GM12865 (cell line): ENCODE measurements at regions not wholly inside any gene's neighbourhood (a gene's known extent, or its start where the extent isn't known, plus 50 kb on each side); places are given as distances from the start of the nearest gene placed in this dataset.

ENCODE experiments used
- DNase-seq: peaks from one replicate; pipeline ENCODE4 v3.0.0; 2010; ENCODE audit warnings: low read depth
- H3K4me3 ChIP-seq: 2 replicates; pipeline ENCODE4 v1.5.1; 2011; ENCODE audit warnings: mild to moderate bottlenecking, low read depth, low read length, control low read depth
- TF ChIP-seq, protein P1 (sequence below): IDR thresholded peaks from 2 replicates; pipeline ENCODE4 v1.5.1; 2011; ENCODE audit warnings: low read length, control low read depth, low read depth, inconsistent platforms; ENCODE audit not compliant: insufficient read depth; ENCODE audit errors: missing control alignments

GRCh38 chr9:20014168-20014567, 225.3 kb upstream of the SLC24A2 start:
- no peak overlapping the region for H3K4me3 ChIP-seq
- TF ChIP-seq, protein P1, sequence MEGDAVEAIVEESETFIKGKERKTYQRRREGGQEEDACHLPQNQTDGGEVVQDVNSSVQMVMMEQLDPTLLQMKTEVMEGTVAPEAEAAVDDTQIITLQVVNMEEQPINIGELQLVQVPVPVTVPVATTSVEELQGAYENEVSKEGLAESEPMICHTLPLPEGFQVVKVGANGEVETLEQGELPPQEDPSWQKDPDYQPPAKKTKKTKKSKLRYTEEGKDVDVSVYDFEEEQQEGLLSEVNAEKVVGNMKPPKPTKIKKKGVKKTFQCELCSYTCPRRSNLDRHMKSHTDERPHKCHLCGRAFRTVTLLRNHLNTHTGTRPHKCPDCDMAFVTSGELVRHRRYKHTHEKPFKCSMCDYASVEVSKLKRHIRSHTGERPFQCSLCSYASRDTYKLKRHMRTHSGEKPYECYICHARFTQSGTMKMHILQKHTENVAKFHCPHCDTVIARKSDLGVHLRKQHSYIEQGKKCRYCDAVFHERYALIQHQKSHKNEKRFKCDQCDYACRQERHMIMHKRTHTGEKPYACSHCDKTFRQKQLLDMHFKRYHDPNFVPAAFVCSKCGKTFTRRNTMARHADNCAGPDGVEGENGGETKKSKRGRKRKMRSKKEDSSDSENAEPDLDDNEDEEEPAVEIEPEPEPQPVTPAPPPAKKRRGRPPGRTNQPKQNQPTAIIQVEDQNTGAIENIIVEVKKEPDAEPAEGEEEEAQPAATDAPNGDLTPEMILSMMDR, result no peak
- DNase-seq, result no peak

GRCh38 chr9:20012232-20012631, 223.4 kb upstream of the SLC24A2 start:
- TF ChIP-seq, protein P1, result no peak
- no peak overlapping the region for H3K4me3 ChIP-seq
- no peak for DNase-seq

DNA sequence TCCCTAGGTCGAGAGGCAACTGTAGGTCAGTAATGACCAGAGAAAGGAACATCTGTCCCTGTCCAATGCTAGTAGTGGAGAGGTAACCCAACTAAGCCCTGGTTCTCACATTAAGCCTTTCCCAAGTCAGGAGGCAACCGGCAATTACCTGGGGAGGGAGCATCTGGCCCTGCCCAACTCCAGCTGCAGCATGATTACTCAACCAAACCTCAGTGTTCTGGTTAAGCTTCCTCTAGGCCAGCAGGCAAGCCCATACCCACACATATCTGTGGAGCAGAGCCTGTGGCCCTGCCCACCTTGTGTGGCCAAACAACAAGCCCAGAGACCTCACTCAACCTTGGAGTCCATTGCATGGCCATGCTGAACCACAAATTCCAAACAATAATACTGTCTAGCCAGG, 220.8 kb upstream of the SLC24A2 start:
- H3K4me3 ChIP-seq, result no peak overlapping the region
- DNase-seq, result no peak
- TF ChIP-seq, protein P1, result no peak

- TF ChIP-seq, protein P1, result no peak
- no peak for DNase-seq
- H3K4me3 ChIP-seq, result no peak overlapping the region
Observed at GRCh38 chr9:20002011-20002410, 213.2 kb upstream of the SLC24A2 start.

DNA sequence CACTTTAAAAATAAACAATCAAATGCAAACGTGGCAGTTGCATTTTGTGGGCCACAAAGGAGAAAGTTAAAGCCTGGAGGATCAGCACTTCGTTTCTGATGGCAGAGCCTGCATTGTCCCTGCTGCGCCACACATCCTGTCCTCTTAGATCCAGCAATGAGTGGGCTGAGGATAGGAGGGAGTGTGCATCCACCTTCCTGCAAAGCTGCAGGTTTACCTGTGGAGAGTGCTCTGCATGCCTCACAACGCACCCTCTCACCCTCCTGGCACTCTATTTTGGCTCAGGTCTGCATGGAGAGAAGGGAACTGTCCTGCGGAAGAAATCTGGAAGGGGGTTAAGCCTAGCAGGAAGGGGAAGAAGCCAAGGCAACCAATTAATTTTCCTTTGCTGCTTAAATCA, 212.2 kb upstream of the SLC24A2 start:
- no peak overlapping the region for H3K4me3 ChIP-seq
- TF ChIP-seq, protein P1, result no peak

DNA sequence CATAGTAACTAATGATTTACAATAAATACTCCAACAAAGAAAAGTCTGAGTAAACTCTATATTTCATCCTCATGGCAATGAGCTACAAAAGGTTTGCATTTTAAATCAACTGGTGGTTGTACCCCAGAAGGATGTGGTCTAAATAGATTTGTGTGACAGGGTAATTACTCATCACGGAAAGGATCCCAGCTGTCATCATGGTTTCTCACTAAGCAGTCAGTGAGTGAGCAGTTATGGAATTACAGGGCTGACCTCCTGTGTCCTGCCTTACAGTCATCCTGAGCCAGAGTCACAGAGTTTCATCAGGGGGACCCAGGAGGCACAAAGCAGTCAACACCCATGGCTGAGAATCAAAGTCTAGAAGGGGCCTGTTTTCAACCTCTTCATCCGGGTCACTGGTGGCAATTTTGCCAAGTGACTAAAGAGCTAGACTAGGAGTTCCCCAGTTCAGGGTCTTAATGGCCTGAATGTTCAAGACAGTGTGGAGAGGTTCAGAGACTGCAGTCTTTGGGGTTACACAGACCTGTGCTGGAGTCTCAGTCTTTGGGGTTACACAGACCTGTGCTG, 210.7 kb upstream of the SLC24A2 start:
- no peak overlapping the region for H3K4me3 ChIP-seq
- TF ChIP-seq, protein P1, result no peak
- peak; percentile 95 for DNase-seq

More for the DNA sequence above, 212.2 kb upstream of the SLC24A2 start:
- DNase-seq, result no peak

GRCh38 chr9:19998823-19999455, 210.1 kb upstream of the SLC24A2 start:
- TF ChIP-seq, protein P1, result no peak
- DNase-seq, result peak; percentile 67
- H3K4me3 ChIP-seq, result no peak overlapping the region
